Activated naive CD4-positive, alpha-beta T cell treated with anti-CD3 and anti-CD28 coated beads, Interleukin-2, amount 50 U/mL, for 24 hours (primary cell): ENCODE measurements at regions not wholly inside any gene's neighbourhood (a gene's known extent, or its start where the extent isn't known, plus 50 kb on each side); places are given as distances from the start of the nearest gene placed in this dataset.

Source experiments
- H3K27ac Mint-ChIP-seq: one replicate; pipeline ENCODE4 v1.8.0; 2021; ENCODE audit warnings: mild to moderate bottlenecking, mixed read lengths
- H3K27me3 Mint-ChIP-seq: one replicate; pipeline ENCODE4 v1.8.0; 2021; ENCODE audit warnings: mixed read lengths
- H3K36me3 Mint-ChIP-seq: one replicate; pipeline ENCODE4 v1.8.0; 2021; ENCODE audit warnings: mixed read lengths
- H3K4me1 Mint-ChIP-seq: one replicate; pipeline ENCODE4 v1.8.0; 2021; ENCODE audit warnings: mixed read lengths
- H3K4me3 Mint-ChIP-seq: one replicate; pipeline ENCODE4 v1.8.0; 2021; ENCODE audit warnings: mild to moderate bottlenecking, mixed read lengths
- H3K9me3 Mint-ChIP-seq: one replicate; pipeline ENCODE4 v1.8.0; 2021; ENCODE audit warnings: mixed read lengths

- H3K27ac Mint-ChIP-seq: no peak overlapping the region
- H3K4me3 Mint-ChIP-seq: no peak overlapping the region
These were observed 222.6 kb upstream of the NEIL3 start for GRCh38 chr4:177087060-177087459.

GRCh38 chr4:177087499-177087898 is 222.2 kb upstream of the NEIL3 start:
- H3K27me3 Mint-ChIP-seq: no peaks in the 10 kb centered on the region
- no peak overlapping the region for H3K27ac Mint-ChIP-seq
- no peaks in the 10 kb centered on the region for H3K9me3 Mint-ChIP-seq
- no peak overlapping the region for H3K4me3 Mint-ChIP-seq
- no peaks in the 10 kb centered on the region for H3K4me1 Mint-ChIP-seq
- no peaks in the 10 kb centered on the region for H3K36me3 Mint-ChIP-seq

More at GRCh38 chr4:177087060-177087459, 222.6 kb upstream of the NEIL3 start:
- Mint-ChIP-seq H3K27me3 (no peaks in the 10 kb centered on the region), H3K4me1 (no peaks in the 10 kb centered on the region), H3K36me3 (no peaks in the 10 kb centered on the region), H3K9me3 (no peaks in the 10 kb centered on the region)

DNA sequence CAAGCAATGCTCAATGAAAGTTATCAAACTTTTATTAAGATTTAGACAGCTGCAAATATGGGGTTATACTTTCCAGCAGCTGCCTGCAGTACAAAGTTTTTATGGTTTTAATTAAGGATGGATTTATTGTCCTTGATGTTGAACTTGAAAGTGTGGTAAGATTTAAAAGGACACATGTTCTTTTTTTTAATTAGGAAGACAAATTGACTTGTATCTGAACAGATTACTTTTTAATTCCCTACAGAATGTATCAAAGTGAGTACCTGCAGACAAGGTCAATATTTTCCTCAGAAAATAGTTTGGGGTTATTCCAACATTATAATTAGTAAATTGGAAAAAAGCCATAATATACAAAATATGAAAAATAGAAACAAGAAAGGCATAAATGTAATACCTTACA is 218.2 kb upstream of the NEIL3 start:
- Mint-ChIP-seq H3K4me1 (no peaks in the 10 kb centered on the region), H3K36me3 (no peaks in the 10 kb centered on the region), H3K27me3 (no peaks in the 10 kb centered on the region), H3K4me3 (no peak overlapping the region), H3K9me3 (no peaks in the 10 kb centered on the region), H3K27ac (no peak overlapping the region)

GRCh38 chr4:177092807-177093206 is 216.9 kb upstream of the NEIL3 start:
- Mint-ChIP-seq H3K36me3 (no peaks in the 10 kb centered on the region), H3K4me1 (no peaks in the 10 kb centered on the region), H3K4me3 (no peak overlapping the region), H3K27me3 (no peaks in the 10 kb centered on the region), H3K27ac (no peak overlapping the region), H3K9me3 (no peaks in the 10 kb centered on the region)

DNA sequence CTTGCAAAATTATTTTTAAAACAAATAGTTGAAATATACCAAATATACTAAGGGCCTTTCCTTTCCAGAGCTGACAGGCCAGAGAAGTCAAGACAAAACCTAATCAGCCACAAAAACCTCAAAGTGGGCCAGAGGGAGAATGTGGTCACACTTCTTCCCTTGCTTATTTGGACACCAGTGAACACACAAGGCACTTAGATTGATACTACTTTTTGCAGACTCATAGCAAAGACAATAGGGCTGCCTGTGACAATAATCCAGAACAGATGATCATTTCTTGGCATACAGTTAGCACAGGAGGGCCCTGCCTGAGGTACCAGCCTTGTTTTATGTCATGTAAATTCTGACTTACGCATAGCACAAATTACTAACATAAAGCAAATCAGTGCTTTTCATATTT is 215.7 kb upstream of the NEIL3 start:
- H3K4me3 Mint-ChIP-seq: no peak overlapping the region
- no peaks in the 10 kb centered on the region for H3K4me1 Mint-ChIP-seq
- H3K27me3 Mint-ChIP-seq: no peaks in the 10 kb centered on the region
- H3K9me3 Mint-ChIP-seq: no peaks in the 10 kb centered on the region
- H3K27ac Mint-ChIP-seq: no peak overlapping the region
- H3K36me3 Mint-ChIP-seq: no peaks in the 10 kb centered on the region

DNA sequence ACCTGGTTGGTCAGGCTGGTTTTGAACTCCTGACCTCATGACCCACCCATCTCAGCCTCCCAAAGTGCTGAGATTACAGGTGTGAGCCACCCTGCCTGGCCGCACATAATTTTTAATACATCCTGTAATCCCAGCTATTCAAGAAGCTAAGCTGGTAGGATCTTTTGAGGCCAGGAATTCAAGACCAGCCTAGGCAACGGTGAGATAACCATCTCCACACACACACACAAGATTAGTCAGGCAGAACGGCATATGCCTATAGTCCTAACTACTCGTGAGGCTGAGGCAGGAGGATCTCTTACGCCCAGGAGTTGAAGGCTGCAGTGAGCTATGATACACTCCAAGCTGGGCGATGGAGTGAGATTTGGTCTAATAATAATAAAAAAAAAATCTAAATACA is 212.4 kb upstream of the NEIL3 start:
- Mint-ChIP-seq H3K4me3 (no peak overlapping the region), H3K27ac (no peak overlapping the region), H3K27me3 (no peaks in the 10 kb centered on the region), H3K4me1 (no peaks in the 10 kb centered on the region), H3K36me3 (no peaks in the 10 kb centered on the region), H3K9me3 (no peaks in the 10 kb centered on the region)

- Mint-ChIP-seq H3K4me3 (no peak overlapping the region), H3K9me3 (no peaks in the 10 kb centered on the region)
These were observed 210.5 kb upstream of the NEIL3 start for GRCh38 chr4:177099211-177099610.

DNA sequence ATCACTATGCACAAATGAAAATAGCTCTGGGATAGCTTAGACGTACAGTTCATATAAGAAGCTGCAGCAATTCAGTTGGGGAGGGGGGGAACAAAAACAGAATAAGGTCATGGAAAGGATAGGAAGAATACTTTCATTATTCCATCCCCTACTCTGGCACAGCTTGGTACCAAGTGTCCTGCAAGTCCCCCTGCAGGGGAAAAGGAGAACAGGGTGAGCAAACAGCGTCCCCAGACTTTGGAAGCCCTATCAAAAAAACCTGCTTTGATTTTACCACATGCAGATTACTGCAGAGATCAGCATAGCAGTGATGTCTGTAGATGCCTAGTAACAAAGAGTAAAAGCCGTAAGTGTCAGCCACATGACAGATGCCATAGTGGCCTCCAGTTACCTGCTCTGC is 209.4 kb upstream of the NEIL3 start:
- no peaks in the 10 kb centered on the region for H3K9me3 Mint-ChIP-seq
- no peaks in the 10 kb centered on the region for H3K27me3 Mint-ChIP-seq
- H3K36me3 Mint-ChIP-seq: no peaks in the 10 kb centered on the region
- no peaks in the 10 kb centered on the region for H3K4me1 Mint-ChIP-seq
- no peak overlapping the region for H3K4me3 Mint-ChIP-seq
- no peak overlapping the region for H3K27ac Mint-ChIP-seq

More at GRCh38 chr4:177099211-177099610, 210.5 kb upstream of the NEIL3 start:
- H3K36me3 Mint-ChIP-seq: no peaks in the 10 kb centered on the region
- no peaks in the 10 kb centered on the region for H3K4me1 Mint-ChIP-seq
- H3K27ac Mint-ChIP-seq: no peak overlapping the region
- no peaks in the 10 kb centered on the region for H3K27me3 Mint-ChIP-seq

DNA sequence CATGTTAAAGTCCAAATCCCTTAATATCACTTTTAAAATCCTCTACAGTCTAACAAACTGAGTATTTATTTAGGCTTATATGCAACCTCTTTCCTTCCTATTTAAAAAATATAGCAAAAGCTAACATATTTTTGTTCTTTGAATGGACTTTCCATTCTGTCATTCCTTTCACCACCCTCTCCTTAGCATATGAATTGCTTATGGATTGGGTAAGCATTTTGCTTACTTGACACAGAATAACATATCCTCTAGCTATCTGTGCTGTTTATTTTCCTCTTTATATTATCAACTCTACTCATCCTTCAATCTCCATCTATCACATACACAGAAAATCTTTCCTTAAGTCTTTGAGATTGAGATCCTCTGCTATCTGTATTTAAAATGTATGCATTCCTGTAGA is 206.1 kb upstream of the NEIL3 start:
- Mint-ChIP-seq H3K4me1 (no peaks in the 10 kb centered on the region), H3K4me3 (no peak overlapping the region), H3K9me3 (no peaks in the 10 kb centered on the region), H3K27me3 (no peaks in the 10 kb centered on the region), H3K27ac (no peak overlapping the region), H3K36me3 (no peaks in the 10 kb centered on the region)

GRCh38 chr4:177105536-177105935 is 204.1 kb upstream of the NEIL3 start:
- Mint-ChIP-seq H3K36me3 (no peaks in the 10 kb centered on the region), H3K9me3 (no peaks in the 10 kb centered on the region), H3K27ac (no peak overlapping the region), H3K4me1 (no peaks in the 10 kb centered on the region), H3K4me3 (no peak overlapping the region), H3K27me3 (no peaks in the 10 kb centered on the region)

GRCh38 chr4:177107288-177107921 is 202.3 kb upstream of the NEIL3 start:
- Mint-ChIP-seq H3K36me3 (no peaks in the 10 kb centered on the region), H3K9me3 (peaks cover 10% of the 10 kb centered on the region), H3K4me1 (no peaks in the 10 kb centered on the region), H3K27me3 (no peaks in the 10 kb centered on the region), H3K27ac (no peak overlapping the region), H3K4me3 (no peak overlapping the region)

DNA sequence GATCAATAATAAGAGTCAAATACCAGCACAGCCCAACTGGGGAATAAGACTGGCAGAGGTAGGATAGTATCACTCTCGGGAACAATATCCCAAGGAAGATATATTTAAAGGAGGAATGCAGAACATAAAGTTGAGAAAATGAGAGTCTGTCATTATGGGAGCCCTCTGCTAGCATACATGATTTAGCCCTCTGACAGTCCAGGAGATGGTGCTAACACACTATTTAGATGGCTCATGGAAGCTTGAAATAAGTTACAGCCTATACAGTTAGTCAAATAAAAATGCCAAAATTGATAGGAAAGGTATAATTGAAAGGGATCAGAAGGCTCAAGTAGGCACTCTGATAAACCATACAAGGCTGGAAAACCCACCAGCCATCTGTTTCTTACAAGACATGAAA is 201.0 kb upstream of the NEIL3 start:
- Mint-ChIP-seq H3K27me3 (no peaks in the 10 kb centered on the region), H3K4me3 (no peak overlapping the region), H3K36me3 (no peaks in the 10 kb centered on the region), H3K4me1 (no peaks in the 10 kb centered on the region), H3K9me3 (peaks cover 15% of the 10 kb centered on the region), H3K27ac (no peak overlapping the region)

DNA sequence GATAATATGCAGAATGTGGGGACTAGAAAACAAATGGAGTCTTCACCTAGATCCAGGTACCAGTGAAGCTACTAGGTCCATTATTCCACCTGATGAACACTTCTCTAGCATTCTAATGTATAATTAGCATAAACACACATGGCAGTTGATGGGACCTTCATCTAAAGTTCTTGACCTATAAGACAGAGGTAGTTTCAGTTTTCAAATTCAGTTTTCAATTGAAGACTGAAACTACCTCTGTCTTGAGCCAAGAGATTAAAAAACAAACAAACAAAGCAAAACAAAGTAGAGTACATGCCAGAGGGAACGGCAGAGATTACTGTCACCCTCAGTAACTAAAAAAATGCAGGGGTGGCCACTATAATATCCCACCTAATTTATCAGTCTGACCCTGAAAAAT is 199.9 kb upstream of the NEIL3 start:
- H3K27ac Mint-ChIP-seq: no peak overlapping the region
- peaks cover 15% of the 10 kb centered on the region for H3K9me3 Mint-ChIP-seq
- H3K27me3 Mint-ChIP-seq: no peaks in the 10 kb centered on the region
- H3K4me1 Mint-ChIP-seq: no peaks in the 10 kb centered on the region
- H3K4me3 Mint-ChIP-seq: no peak overlapping the region
- H3K36me3 Mint-ChIP-seq: no peaks in the 10 kb centered on the region

DNA sequence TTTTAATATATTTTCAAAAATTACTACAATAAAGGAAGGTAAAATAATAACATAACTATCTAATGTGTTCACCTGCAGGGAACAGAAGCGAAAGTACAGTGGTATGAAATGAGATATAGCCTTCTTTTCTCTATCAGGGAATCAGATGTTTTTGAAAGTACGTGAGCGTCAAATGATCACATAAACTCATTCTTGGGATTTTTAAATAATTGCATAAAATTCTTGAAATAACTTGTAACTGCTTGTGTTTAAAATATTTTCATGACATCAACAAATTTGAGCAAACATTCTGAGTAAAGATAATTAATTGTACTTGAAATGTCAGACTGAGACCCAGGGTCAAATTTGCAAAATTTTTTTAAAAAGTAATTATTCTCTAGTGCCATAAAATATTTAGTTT is 193.5 kb upstream of the NEIL3 start:
- no peaks in the 10 kb centered on the region for H3K27me3 Mint-ChIP-seq
- H3K4me3 Mint-ChIP-seq: no peak overlapping the region
- H3K36me3 Mint-ChIP-seq: no peaks in the 10 kb centered on the region
- peaks cover 20% of the 10 kb centered on the region for H3K9me3 Mint-ChIP-seq
- no peak overlapping the region for H3K27ac Mint-ChIP-seq
- no peaks in the 10 kb centered on the region for H3K4me1 Mint-ChIP-seq

DNA sequence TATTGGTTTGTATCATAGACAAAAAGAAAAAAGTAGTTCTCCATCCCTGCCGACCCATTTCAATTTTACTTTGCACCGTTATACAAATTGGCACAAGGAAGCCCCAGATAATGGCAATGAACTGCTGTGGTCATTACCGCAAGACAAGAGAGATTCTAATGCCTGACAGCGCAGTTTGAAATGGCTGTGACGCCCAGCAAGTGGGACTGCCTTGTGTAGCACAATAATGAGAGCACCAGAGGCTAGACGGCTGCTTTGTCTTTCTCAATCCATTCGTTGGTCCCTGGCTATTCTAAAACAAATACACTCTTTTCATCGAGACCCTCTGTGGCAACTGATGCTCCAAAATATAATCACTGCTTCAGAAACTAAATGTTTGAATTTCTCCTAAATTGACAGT is 192.4 kb upstream of the NEIL3 start:
- no peaks in the 10 kb centered on the region for H3K4me1 Mint-ChIP-seq
- no peaks in the 10 kb centered on the region for H3K36me3 Mint-ChIP-seq
- no peak overlapping the region for H3K27ac Mint-ChIP-seq
- no peak overlapping the region for H3K4me3 Mint-ChIP-seq
- no peaks in the 10 kb centered on the region for H3K27me3 Mint-ChIP-seq
- peaks cover 15% of the 10 kb centered on the region for H3K9me3 Mint-ChIP-seq

DNA sequence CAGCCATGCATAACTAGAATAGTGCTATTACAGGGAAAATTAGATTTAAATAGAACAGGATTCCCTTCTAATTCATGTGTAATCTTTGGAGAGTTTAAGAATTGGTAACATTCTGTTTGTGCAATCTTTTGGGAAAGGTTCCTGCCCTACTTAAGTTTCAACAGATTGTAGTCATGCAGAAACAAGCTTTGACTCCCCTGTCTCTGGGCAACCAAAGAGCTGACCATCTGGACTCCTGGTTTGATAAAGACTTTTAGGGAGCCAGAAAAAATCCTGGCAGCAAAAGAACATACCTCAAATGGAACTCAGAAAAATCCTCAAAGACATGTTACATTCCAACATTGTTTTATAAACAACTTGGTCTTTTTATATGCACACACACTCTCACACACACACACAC is 191.1 kb upstream of the NEIL3 start:
- H3K4me1 Mint-ChIP-seq: no peaks in the 10 kb centered on the region
- no peak overlapping the region for H3K27ac Mint-ChIP-seq
- H3K27me3 Mint-ChIP-seq: no peaks in the 10 kb centered on the region
- H3K9me3 Mint-ChIP-seq: peaks cover 8% of the 10 kb centered on the region
- no peaks in the 10 kb centered on the region for H3K36me3 Mint-ChIP-seq
- H3K4me3 Mint-ChIP-seq: no peak overlapping the region

DNA sequence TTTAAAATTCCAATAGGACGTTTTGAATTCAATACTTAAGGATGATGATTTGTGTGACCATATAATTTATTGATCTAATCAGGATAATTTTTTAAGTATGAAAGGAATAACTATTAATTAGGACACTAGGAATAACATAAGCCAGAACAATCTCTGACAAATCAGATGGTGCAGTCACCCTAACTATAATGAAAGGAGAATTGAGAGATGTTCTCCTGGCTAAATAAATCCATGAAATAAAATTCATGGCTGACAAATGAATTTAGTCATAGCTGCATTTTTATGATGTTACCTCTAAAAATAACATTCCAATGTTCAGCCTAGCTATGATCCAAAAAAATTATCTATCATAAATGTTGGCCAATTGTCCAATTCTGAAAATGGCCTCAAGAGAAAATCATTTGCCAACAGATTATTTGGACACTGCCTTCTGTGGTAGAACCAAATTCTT is 190.6 kb upstream of the NEIL3 start:
- Mint-ChIP-seq H3K9me3 (peaks cover 8% of the 10 kb centered on the region), H3K27ac (no peak overlapping the region), H3K36me3 (no peaks in the 10 kb centered on the region), H3K27me3 (no peaks in the 10 kb centered on the region), H3K4me1 (no peaks in the 10 kb centered on the region), H3K4me3 (no peak overlapping the region)
